ENCODE measurements at regions not wholly inside any gene's neighbourhood (a gene's known extent, or its start where the extent isn't known, plus 50 kb on each side); places are given as distances from the start of the nearest gene placed in this dataset.

DNA sequence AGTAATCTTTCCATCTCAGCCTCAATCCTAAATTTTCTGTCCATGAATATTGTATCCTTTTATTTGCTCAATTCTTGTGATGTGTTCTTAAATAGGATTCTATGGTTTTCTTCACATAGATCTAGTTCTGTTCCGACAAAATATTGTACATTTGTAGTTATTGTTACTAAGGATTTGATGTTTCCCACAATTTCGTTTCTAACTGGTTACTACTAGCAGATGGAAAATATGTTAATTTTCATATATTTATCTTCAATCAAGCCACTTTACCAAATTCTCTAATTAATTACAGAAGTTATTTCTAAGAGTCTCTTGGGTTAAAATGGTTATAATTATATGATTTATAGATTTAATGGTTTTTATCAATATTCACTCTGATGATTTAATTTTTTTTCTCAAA, 60.3 kb downstream of the SEC61B start:
- DNase-seq = no peak

DNA sequence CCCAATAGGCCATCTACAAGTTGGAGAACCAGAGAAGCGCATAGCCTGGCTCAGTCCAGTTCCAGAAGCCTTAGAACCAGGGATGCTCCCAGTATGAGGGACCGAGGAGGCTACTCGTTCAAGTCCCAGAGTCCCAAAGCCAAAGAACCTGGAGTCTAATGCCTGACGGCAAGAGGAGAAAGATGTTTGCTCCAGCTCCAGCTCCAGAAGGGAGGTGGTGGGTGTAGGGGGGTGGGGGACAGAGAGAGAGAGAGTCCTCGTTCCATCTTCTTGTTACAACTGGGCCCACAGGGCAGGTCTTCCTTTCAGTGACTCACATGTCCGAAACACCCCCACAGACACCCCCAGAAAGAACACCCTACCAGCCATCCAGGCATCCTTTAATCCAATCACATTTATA, 63.9 kb downstream of the SEC61B start:
- no peak for DNase-seq

GRCh38 chr9:99286536-99286935, 64.5 kb downstream of the SEC61B start:
- DNase-seq = no peak

DNA sequence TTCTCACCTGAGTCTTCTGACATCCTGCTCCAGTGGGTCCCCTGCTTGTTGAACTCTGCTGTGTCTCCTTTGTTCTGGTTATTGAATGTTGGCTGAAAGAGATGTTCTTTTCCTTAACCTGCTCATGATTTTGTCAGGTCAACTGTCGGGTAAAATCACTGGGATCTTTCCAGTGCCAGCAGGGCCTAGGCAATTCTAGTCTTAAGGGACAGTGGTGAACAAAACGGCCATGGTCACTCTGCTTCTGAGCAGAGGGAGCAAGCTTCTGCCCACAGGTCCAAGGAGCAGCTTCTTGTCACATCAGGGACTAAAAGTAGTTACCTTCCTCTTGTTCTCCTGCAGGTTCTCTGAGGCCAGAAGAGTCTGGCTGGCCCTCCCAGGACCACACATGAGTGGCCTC, 65.6 kb downstream of the SEC61B start:
- no peak for DNase-seq

DNA sequence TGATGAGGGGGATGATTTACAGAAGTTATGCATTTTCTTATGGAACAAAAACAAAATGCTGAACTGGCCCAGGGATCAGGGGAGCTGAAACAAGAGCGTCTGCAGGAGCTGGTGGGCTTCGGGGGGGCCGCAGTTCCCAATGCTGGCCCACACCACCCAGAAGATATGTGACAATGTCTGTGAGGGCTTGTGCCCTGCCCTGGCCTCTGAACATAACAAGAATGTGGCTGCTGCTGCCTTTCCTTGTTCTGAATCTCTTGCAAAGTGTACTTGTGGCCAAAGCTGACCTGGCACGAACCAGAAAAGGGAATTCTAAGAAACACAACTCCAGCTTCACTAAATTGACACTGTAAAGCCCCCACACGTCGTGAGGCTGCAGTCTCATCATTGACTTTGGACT, 66.7 kb downstream of the SEC61B start:
- no peak for DNase-seq

DNA sequence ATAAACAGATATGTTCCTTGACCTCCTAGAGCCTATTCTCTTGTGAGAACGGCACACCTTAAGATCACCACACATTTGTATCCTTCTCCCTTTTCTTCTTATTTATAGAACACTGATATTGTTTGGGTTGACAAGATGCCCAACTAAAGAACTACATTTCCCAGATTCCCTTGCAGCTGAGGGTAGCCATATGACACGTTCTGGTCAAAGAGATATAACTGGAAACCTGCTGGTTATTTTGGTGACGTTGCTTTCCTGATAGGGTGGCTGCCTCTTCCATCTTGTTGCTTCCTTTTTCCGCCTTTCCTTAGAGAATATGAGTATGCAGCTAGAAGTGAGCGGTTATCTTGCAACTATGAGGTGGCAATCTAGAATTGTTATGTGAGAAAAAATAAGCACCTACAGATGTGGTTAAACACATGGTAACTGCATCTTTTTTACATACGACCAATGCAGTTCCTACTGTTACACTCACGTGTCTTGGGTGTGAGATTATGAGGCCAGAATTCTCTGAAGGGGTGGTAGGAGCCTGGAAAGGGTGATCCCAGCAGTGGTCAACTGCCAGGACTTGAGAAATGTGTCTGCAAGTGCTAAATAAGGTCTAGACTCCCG, 72.9 kb downstream of the SEC61B start:
- no peak for DNase-seq

GRCh38 chr9:99296291-99296951, 74.3 kb downstream of the SEC61B start:
- peak; percentile 11 for DNase-seq

DNA sequence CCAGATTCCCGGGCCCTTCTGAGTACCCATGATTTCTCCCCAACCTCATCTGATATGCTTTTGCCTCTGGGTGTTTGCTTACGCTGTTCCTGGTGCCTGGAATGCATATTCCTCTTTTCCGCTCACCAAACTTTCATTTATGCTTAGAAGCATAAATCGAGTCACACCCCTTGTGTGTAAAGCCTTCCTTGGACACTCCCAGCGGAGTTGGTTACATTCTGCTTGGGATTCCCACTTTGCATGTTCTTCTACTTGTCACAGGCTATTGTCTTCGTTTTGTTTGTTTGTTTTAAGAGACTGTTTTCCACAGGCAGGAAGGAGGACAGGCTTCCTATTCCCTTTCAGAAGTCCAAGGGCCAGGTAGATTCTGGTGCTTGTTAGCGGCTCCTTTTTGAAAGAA, 76.5 kb downstream of the SEC61B start:
- DNase-seq = no peak

GRCh38 chr9:99299211-99300102, 77.4 kb downstream of the SEC61B start:
- DNase-seq = no peak

- no peak for DNase-seq
These were observed 78.0 kb downstream of the SEC61B start for GRCh38 chr9:99300103-99300439.

GRCh38 chr9:99300603-99301002, 78.5 kb downstream of the SEC61B start:
- no peak for DNase-seq

- DNase-seq = no peak
These were observed 81.1 kb downstream of the SEC61B start for GRCh38 chr9:99303177-99303576.

- DNase-seq = no peak
These were observed 83.0 kb downstream of the SEC61B start for GRCh38 chr9:99305124-99305523.

GRCh38 chr9:99305820-99306811, 84.0 kb downstream of the SEC61B start:
- DNase-seq = no peak

- no peak for DNase-seq
These were observed 85.8 kb downstream of the SEC61B start for GRCh38 chr9:99307851-99308250.

DNA sequence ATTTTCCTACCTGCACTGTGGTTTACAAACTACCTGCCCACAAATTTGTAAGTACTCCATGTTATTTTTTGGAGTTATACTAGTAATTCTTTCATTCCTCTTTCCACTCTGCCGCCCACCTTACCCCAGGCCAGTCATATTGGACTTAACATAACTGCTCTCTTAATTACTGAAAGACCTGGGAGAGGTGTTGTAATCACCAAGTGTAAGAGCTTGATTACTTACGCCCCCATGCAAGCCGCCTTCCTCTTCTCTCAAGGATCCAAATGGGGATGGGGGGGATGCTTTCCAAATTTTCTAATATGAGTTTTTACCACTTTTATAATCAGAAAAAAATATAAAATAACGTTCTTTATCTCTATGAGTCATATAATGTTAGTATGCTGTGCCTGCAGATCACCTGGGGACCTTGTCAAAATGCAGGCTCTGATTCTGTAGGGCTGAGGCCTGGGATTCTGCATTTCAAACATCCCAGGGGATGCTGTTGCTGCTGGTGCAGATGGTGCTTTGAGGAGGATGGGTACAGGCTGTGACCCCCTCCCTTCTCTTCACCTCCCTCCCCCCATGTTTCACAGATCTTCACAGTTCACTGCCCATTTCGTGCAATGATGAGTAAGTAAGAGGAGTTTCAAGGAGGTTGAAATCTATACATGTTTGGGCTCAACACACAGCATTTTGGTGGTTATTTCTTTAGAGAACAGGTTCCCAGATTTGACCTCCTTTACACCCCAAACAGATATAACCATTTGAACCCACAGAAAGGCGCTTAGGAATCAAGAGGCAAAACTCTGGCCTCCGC, 87.3 kb downstream of the SEC61B start:
- DNase-seq = no peak

- DNase-seq = no peak
These were observed 90.7 kb downstream of the SEC61B start for GRCh38 chr9:99312736-99313135.

DNA sequence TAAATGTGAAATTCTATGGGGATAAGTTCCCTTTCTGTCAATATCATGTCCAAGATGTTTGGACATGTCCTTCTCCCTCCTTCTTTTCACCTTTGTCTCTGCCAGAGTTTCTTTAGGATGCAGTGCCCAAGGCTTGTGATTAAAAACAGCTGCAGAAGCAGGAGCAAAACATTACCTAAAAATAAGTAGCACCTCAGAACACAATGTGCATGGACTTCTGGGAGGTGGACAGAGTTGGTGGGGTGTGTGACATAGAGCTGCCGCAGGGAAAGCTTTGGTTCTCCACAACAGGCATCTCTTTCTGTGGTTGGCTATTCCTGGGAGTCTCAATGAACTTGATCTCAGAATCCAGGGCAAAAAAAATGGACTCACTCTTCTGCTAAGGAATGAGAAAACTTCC, 97.0 kb downstream of the SEC61B start:
- no peak for DNase-seq

DNA sequence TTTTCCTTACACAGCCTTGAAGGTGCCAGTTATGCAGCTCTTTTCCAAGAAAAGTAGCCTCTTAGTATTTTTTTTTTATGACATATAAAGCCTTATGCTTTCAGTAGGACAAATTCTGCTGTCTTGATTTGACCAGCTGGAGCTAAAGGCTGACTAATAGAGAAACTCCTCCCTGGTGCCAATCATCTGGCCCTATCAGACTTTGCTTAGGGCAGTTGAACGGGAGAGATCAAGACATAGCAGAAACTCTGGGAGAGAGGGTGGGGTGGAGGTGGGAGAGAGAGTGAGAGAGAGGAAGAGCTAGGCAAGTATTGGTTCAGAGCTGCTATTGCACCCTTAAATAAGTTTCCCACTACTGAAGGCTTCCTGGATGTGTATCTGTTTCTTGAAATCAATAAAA, 100.2 kb downstream of the SEC61B start:
- no peak for DNase-seq

DNA sequence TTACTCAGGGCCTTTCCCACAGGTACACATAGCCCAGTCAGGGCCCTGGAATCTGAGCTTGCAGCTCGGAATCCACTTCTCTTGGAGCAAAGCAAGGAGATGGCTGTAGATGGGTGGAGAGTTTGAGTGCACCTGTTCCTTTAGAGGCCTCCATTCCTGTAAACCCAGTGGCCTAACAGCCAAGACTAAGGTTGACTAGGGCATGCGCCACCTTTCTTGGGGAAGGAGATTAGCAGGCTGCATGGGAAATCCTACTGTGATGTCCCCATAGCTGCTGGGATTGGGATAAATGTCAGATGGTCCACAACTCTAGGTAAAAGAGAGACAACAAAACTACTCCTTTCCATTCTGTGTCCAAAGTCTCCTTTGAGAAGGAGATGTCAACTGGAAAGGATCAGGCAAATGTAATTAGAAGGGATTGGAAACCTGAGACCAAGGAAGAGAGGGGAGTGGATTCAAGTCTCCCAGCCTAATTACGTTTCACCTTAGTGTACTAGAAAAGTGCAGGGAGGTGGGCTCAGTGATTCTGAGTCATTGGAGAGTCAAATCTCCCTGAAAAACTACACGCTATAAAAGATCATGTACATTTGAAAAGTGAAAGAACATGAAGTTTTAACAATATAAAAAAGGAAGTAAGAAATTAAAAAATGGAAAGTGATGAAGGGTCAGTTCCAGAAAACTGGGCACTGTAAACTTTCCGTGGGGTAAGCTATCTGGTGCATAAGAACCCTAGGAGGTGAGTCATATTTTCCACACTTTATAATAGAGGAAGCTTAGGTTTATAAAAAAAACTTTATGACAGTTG, 104.2 kb downstream of the SEC61B start:
- DNase-seq = no peak

DNA sequence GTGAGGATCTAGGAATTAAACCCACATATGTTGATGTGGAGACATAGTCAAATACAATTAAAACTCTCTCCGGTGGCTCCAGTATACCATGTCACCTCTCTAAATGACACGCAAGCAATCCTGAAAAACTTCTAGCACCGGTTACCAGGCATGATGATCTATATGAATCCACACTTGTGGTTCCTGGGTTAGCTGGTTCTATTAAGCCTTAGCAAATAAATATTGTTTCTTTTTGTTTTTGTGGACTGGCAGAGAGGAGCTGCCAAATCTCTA, 104.8 kb downstream of the SEC61B start:
- DNase-seq = no peak

Data from NCI-H1436 treated with DMSO at 0.1 percent for 48 hours (cell line).